Left ventricle myocardium inferior (tissue), 1 donor: ENCODE measurements at regions not wholly inside any gene's neighbourhood (a gene's known extent, or its start where the extent isn't known, plus 50 kb on each side); places are given as distances from the start of the nearest gene placed in this dataset.
A peak's percentile ranks its signal among the peaks of the same experiment; 100 is the strongest.

Source experiments
- DNase-seq: peaks from one replicate; pipeline ENCODE4 v3.0.0-alpha.2; 2020
- H3K27ac ChIP-seq: fragments of 200-600 bp; replicated peaks from 2 replicates; pipeline ENCODE4 v1.8.0; 2021
- H3K27me3 ChIP-seq: fragments of 200-600 bp; 2 replicates; pipeline ENCODE4 v1.8.0; 2021; ENCODE audit warnings: low read depth
- H3K36me3 ChIP-seq: fragments of 200-600 bp; 2 replicates; pipeline ENCODE4 v1.8.0; 2021
- H3K4me1 ChIP-seq: fragments of 200-600 bp; 2 replicates; pipeline ENCODE4 v1.8.0; 2021
- H3K4me3 ChIP-seq: fragments of 200-600 bp; 2 replicates; pipeline ENCODE4 v1.8.0; 2021; ENCODE audit warnings: mild to moderate bottlenecking, moderate library complexity
- H3K9me3 ChIP-seq: fragments of 200-600 bp; replicated peaks from 2 replicates; pipeline ENCODE4 v1.8.0; 2021
- CTCF ChIP-seq: fragments of 200-600 bp; IDR thresholded peaks from 2 replicates; pipeline ENCODE4 v1.8.0; 2021; ENCODE audit warnings: antibody characterized with exemption, mild to moderate bottlenecking, borderline replicate concordance
- intact Hi-C: fragments of 100-400 bp; cut with micrococcal nuclease; formaldehyde crosslinking; loops from one replicate; pipeline ENCODE4 v1.11.0; 2022
- donor health status: DM: no; HTN: yes; CAD: no; lungs with severe emphysema.

DNA sequence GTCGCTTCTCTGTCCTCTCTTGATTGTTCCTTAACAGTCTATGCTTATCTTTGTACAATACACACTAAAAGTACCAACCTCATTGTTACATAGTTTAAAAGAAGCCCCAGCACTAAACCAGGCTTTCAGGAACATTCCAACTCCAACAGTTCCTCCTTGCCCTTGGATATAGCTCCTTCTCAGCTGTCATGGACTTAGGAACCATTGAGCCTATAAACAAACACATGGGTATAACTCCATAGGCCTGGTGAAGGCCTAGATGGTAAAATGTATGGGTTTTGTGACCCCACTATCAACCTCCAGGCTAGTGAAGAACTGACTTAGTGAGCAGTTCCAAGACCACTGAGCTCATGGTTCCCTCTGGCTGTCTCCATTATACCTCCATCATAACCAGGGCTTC lies 74.8 kb upstream of the SLC39A10 start:
- H3K4me3 ChIP-seq = no peak overlapping the region
- peaks cover 9% of the 10 kb centered on the region for H3K4me1 ChIP-seq
- TF ChIP-seq CTCF = no peak
- no peak for DNase-seq
- no peaks in the 10 kb centered on the region for H3K9me3 ChIP-seq
- no peaks in the 10 kb centered on the region for H3K27me3 ChIP-seq
- no peaks in the 10 kb centered on the region for H3K36me3 ChIP-seq
- no peak overlapping the region for H3K27ac ChIP-seq
- intact Hi-C loops = no loop called here

DNA sequence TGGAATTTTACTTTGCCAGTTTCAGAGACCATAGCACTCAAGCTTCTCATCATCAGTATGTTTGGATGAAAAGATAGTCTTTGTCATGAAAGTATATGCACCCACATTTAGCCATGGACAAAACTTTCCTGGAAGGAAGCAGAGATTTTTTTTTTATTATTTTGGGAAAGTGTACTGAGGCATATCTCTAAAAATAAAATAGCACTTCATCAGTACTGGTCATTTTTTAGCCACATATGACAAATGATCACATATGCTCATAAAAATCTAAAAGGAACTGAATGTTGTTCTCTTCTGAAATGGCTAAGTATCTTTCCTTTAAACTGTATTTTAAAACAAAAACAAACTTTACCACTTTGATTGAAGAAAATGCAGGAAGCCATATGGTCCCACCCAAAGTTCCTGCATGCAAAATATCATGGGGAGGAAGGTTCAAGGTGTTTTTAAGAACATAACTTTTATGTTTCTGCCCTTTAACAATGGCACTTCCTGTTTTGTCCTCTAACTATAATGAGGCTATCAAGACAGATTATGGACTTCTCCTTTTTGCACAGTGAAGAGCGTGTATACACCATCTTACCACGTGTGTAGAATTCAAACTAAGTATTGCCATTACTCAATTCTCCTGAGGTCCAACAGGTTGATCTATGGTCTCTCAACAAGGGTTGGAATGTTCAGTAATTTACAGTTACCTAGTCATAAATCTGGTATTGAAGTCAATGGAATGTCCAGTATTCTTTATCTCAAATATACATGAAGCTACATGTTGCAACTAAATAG lies 77.1 kb upstream of the SLC39A10 start:
- H3K9me3 ChIP-seq = no peaks in the 10 kb centered on the region
- no peak for DNase-seq
- peak overlapping the region; percentile 5 for H3K27ac ChIP-seq

GRCh38 chr2:195575879-195576401 lies 81.1 kb upstream of the SLC39A10 start:
- H3K36me3 ChIP-seq = no peaks in the 10 kb centered on the region
- peak; percentile 48 for TF ChIP-seq CTCF
- DNase-seq = no peak
- no peak overlapping the region for H3K27ac ChIP-seq
- no peaks in the 10 kb centered on the region for H3K9me3 ChIP-seq
- no peak overlapping the region for H3K4me3 ChIP-seq
- H3K4me1 ChIP-seq = peaks cover 9% of the 10 kb centered on the region
- H3K27me3 ChIP-seq = no peaks in the 10 kb centered on the region
- intact Hi-C loops = loop anchor here (5.0 kb wide), 1 partner anchor 86 kb away; no protein-coding TSS in a partner anchor

More for the DNA sequence above, 77.1 kb upstream of the SLC39A10 start:
- Histone ChIP-seq H3K4me1 (peaks cover 9% of the 10 kb centered on the region), H3K27me3 (no peaks in the 10 kb centered on the region), H3K4me3 (no peak overlapping the region), H3K36me3 (no peaks in the 10 kb centered on the region)
- intact Hi-C loops = loop anchor here (5.0 kb wide), 1 partner anchor 82 kb away; no protein-coding TSS in a partner anchor
- no peak for TF ChIP-seq CTCF

GRCh38 chr2:195575016-195575415 lies 82.0 kb upstream of the SLC39A10 start:
- Histone ChIP-seq H3K9me3 (no peaks in the 10 kb centered on the region), H3K4me1 (peaks cover 5% of the 10 kb centered on the region), H3K27me3 (no peaks in the 10 kb centered on the region), H3K27ac (no peak overlapping the region), H3K36me3 (no peaks in the 10 kb centered on the region), H3K4me3 (no peak overlapping the region)
- intact Hi-C loops = loop anchor here (5.0 kb wide), 1 partner anchor 87 kb away; no protein-coding TSS in a partner anchor
- TF ChIP-seq CTCF = no peak
- no peak for DNase-seq

- no peak for DNase-seq
- H3K27ac ChIP-seq = no peak overlapping the region
- H3K36me3 ChIP-seq = no peaks in the 10 kb centered on the region
- H3K4me3 ChIP-seq = no peak overlapping the region
- intact Hi-C loops = no loop called here
- no peaks in the 10 kb centered on the region for H3K27me3 ChIP-seq
- H3K9me3 ChIP-seq = no peaks in the 10 kb centered on the region
- TF ChIP-seq CTCF = no peak
- H3K4me1 ChIP-seq = no peaks in the 10 kb centered on the region
These were observed 82.7 kb upstream of the SLC39A10 start for GRCh38 chr2:195574312-195574711.
